NCI-H2029 treated with DMSO at 0.1 percent for 48 hours (cell line): ENCODE measurements at regions not wholly inside any gene's neighbourhood (a gene's known extent, or its start where the extent isn't known, plus 50 kb on each side); places are given as distances from the start of the nearest gene placed in this dataset.
"Not testable (repeated sequence)": the region's sequence is repeated elsewhere in the genome, so short reads cannot be mapped to it uniquely, and the experiment has no call there.

Experiments used
- DNase-seq: peaks from one replicate; lab custom pipeline; 2025; lab: John Stamatoyannopoulos, UW

- no peak for DNase-seq
These were observed 171.5 kb downstream of the NUP210 start for GRCh38 chr3:13248640-13249039.

GRCh38 chr3:13245615-13245978 is 172.4 kb upstream of the IQSEC1 start:
- no peak for DNase-seq

GRCh38 chr3:13243586-13243985 is 170.4 kb upstream of the IQSEC1 start:
- DNase-seq, result no peak

- no peak for DNase-seq
These were observed 169.1 kb upstream of the IQSEC1 start for GRCh38 chr3:13242364-13242737.

GRCh38 chr3:13241621-13242363 is 168.6 kb upstream of the IQSEC1 start:
- DNase-seq, result no peak

- no peak for DNase-seq
These were observed 167.8 kb upstream of the IQSEC1 start for GRCh38 chr3:13240928-13241618.

- DNase-seq, result no peak
These were observed 166.2 kb upstream of the IQSEC1 start for GRCh38 chr3:13239467-13239760.

GRCh38 chr3:13238687-13239466 is 165.6 kb upstream of the IQSEC1 start:
- DNase-seq, result no peak

- DNase-seq, result no peak
These were observed 164.7 kb upstream of the IQSEC1 start for GRCh38 chr3:13237776-13238490.

GRCh38 chr3:13236557-13237173 is 163.4 kb upstream of the IQSEC1 start:
- no peak for DNase-seq

GRCh38 chr3:13235897-13236296 is 162.7 kb upstream of the IQSEC1 start:
- no peak for DNase-seq

GRCh38 chr3:13235079-13235478 is 161.8 kb upstream of the IQSEC1 start:
- DNase-seq, result no peak

GRCh38 chr3:13234666-13235065 is 161.4 kb upstream of the IQSEC1 start:
- DNase-seq, result no peak

- DNase-seq, result no peak
These were observed 160.6 kb upstream of the IQSEC1 start for GRCh38 chr3:13233487-13234485.

GRCh38 chr3:13231781-13232666 is 158.8 kb upstream of the IQSEC1 start:
- no peak for DNase-seq

GRCh38 chr3:13229273-13229949 is 156.2 kb upstream of the IQSEC1 start:
- peak; percentile 28 for DNase-seq

- DNase-seq, result no peak
These were observed 155.4 kb upstream of the IQSEC1 start for GRCh38 chr3:13228584-13228983.

- not testable (repeated sequence) for DNase-seq
These were observed 154.9 kb upstream of the IQSEC1 start for GRCh38 chr3:13228169-13228568.
